Astrocyte of the cerebellum (primary cell): ENCODE measurements at regions not wholly inside any gene's neighbourhood (a gene's known extent, or its start where the extent isn't known, plus 50 kb on each side); places are given as distances from the start of the nearest gene placed in this dataset.
"Not testable (repeated sequence)": the region's sequence is repeated elsewhere in the genome, so short reads cannot be mapped to it uniquely, and the experiment has no call there.

ENCODE experiments used
- DNase-seq: peaks from one replicate; pipeline ENCODE4 v3.0.0-alpha.2; 2011; ENCODE audit warnings: low read depth
- H3K4me3 ChIP-seq: 2 replicates; pipeline ENCODE4 v1.5.1; 2011; ENCODE audit warnings: mild to moderate bottlenecking, low read depth, low read length, moderate library complexity
- in situ Hi-C: cut with HindIII; loops from 2 replicates; pipeline ENCODE4 v1.10.0; 2017; ENCODE audit warnings: low sequenced_read_pairs
- TF ChIP-seq, protein P1 (sequence below): IDR thresholded peaks from 2 replicates; pipeline ENCODE4 v1.5.1; 2012; ENCODE audit warnings: low read length, low read depth, moderate library complexity, mild to moderate bottlenecking; ENCODE audit errors: missing control alignments

DNA sequence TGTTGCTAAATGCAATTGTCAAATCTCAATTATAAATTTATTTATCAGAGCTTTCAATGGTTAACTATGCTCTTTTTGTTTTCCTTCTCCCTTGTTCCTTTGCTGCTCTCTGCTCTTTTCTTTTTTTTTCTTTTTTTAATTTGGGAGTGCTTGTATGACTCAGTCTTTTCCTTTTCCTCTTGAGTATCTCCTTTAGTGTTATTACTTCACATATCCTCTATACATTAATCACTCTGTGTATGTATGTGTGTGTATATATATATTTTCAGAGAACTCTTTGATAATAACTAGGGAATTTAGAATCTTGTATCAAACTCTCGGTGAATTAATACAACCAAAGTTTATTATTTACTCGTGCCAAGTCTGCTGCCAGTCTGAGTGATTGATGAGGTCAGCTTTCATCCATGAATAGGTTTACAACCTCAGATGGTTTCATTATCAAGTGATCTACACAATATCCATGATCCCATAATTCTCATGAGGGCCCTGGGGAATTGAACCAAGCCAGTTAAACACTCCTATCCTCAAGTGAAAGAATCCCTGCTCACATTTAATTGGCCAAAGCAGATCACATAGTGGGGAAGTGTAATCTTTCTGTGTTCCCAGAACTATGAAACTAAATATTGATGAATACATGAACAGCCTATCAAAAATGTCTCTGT lies 743.4 kb upstream of the CNTN5 start:
- DNase-seq: no peak
- in situ Hi-C loops: no loop called here
- no peak overlapping the region for H3K4me3 ChIP-seq
- TF ChIP-seq, protein P1, sequence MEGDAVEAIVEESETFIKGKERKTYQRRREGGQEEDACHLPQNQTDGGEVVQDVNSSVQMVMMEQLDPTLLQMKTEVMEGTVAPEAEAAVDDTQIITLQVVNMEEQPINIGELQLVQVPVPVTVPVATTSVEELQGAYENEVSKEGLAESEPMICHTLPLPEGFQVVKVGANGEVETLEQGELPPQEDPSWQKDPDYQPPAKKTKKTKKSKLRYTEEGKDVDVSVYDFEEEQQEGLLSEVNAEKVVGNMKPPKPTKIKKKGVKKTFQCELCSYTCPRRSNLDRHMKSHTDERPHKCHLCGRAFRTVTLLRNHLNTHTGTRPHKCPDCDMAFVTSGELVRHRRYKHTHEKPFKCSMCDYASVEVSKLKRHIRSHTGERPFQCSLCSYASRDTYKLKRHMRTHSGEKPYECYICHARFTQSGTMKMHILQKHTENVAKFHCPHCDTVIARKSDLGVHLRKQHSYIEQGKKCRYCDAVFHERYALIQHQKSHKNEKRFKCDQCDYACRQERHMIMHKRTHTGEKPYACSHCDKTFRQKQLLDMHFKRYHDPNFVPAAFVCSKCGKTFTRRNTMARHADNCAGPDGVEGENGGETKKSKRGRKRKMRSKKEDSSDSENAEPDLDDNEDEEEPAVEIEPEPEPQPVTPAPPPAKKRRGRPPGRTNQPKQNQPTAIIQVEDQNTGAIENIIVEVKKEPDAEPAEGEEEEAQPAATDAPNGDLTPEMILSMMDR: no peak

DNA sequence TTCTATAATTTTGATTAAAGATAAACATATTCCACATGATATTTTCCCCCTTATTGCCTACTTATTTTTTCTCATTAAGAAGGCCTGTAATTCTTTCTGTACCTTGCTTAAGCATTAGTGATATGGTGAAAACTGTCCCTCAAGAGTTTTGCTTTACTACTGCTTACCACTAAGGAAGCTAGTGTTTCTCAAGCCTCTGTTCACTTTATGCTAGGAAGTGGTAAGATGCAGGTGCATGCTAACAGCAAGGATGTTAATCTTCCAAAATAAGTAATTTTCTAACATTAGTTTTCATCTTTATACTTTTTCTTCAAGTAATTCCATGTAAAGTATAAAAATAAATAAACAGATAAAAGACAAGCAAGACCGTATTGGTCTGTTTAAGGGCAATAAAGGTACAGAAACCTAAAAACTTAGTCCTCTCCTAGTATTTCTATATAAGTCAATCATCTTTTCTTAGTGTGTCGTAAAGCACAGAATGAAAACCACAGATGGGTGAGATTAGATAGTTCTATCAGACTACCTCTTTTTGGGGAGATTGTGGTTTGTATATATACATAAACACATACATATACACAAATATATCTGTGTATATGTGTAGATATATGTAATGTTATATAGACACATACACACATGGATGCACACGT lies 731.0 kb upstream of the CNTN5 start:
- no peak for DNase-seq
- TF ChIP-seq, protein P1: no peak
- in situ Hi-C loops: no loop called here
- no peak overlapping the region for H3K4me3 ChIP-seq

DNA sequence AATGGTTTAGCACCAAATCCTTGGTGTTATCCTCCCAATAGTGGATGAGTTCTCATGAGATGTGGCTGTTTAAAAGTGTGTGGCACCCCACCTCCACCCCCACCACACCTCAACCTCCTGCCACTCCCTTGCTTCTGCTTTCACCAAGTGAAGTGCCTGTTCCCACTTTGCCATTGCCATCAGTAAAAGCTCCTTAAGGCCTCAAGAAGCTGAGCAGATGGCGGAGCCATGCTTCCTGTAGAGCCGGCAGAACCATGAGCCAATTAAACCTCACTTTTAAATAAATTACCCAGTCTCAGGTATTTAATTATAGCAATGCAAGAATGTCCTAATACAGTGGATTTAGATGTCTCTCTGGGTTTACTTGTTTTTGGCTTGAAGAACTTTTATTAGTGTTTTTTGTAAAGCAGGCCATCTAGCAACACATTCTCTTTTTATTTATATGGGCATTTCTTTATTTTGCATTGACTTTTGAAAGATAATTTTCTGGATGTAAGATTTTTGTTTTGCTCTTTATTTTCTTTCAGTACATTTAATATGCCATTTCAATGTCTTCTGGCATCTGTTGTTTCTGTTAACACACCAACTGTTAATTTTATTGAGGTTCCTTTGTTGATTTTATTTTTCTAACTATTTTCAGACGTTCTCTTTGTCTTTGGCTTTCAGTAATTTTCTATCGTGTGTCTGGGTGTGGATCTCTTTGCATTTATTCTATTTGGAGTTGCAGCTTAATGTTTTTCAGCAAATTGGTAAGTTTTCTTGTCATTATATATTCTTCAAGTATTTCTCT lies 724.5 kb upstream of the CNTN5 start:
- H3K4me3 ChIP-seq: no peak overlapping the region
- TF ChIP-seq, protein P1: no peak
- in situ Hi-C loops: no loop called here
- DNase-seq: no peak

DNA sequence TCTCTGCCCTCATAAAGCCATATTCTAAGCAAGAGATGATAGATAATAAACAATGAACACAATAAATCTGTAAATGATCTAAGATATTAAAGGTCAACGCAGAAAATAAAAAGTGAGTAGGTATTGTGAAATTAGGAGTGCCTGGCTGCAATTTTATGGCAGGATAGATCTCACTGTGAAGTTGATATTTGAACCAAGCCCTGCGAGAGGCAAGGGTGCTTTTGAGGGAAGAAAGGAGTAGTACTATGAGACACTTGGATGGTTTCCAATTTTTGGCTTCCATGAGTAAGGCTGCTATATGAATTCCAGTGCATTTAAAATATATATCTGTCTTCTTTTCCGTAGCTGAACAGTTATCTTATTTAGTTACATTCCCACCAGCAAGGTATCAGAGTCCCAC lies 720.0 kb upstream of the CNTN5 start:
- no peak for DNase-seq
- in situ Hi-C loops: no loop called here
- no peak overlapping the region for H3K4me3 ChIP-seq
- TF ChIP-seq, protein P1: no peak

DNA sequence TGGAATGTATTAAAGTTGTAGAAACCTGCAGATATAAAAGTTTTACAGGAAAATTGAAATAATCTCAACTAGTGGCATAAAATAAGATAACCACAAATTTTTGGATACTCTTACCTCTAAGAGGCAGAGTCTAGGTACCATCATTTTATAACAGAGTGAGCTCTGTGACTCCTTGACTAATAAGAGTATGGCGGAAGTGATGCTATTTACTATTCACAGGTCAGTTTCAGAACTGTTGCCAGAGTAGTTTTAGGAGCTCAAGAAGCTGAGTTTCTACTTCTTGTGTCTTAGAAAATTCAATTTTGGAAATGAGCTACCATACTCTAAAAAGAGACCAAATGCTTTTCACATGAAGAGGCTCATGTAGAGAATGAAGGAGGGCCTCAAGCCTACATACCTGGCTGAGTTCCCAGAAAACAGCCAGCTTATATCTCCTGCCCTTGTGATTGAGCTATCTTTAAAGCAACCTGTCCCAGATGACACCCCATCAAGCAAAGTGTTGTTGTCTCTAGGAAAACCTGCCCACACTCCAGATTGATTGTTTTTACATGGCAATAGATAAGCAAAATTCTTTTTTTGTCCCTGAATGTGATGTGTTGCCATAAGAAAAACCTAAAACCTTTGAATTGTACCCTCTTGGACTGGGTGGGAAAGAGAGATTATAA lies 712.8 kb upstream of the CNTN5 start:
- TF ChIP-seq, protein P1: no peak
- no peak for DNase-seq
- in situ Hi-C loops: no loop called here
- H3K4me3 ChIP-seq: no peak overlapping the region

DNA sequence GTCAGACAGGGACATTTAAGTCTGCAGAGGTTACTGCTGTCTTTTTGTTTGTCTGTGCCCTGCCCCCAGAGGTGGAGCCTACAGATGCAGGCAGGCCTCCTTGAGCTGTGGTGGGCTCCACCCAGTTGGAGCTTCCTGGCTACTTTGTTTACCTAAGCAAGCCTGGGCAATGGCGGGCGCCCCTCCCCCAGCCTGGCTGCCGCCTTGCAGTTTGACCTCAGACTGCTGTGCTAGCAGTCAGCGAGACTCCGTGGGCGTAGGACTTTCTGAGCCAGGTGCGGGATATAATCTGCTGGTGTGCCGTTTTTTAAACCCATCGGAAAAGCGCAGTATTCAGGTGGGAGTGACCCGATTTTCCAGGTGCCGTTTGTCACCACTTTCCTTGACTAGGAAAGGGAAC lies 690.4 kb upstream of the CNTN5 start:
- DNase-seq, H3K4me3 ChIP-seq, in situ Hi-C loops: not testable (repeated sequence)
